ENCODE measurements at regions not wholly inside any gene's neighbourhood (a gene's known extent, or its start where the extent isn't known, plus 50 kb on each side); places are given as distances from the start of the nearest gene placed in this dataset.

DNA sequence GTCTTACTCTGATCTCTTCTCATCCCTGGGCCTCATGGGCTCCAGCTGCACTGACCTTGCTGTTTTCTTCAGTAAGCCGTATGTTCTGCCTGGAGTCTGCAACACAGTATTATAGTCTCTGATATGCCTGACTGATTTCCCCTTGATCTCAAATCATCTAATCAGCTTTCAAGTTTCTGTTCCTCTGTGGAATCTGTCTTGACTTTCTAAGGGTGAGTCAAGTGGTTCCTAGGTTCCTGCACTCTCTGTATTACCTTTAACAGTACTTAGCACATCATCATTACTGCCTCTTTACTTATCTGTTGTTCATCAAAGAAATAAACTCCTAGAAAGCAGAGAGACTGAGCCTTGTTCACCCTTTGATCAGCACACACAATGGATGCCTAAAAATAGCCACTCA is 350.7 kb downstream of the LMO7 start:
- DNase-seq (no peak), ATAC-seq (ENCODE audit: low FRiP score in 2 of 2) (no peak)
- no peaks in the 10 kb centered on the region for H3K27me3 ChIP-seq
- H3K4me1 ChIP-seq = no peaks in the 10 kb centered on the region
- H3K27ac ChIP-seq = no peak overlapping the region
- H3K4me3 ChIP-seq = no peak overlapping the region
- no peaks in the 10 kb centered on the region for H3K36me3 ChIP-seq
- 89 to 90% methylated on average over 1 of the region's 1 CpG for WGBS, 2 donors
- H3K9me3 ChIP-seq = no peaks in the 10 kb centered on the region
- TF ChIP-seq, protein P1, sequence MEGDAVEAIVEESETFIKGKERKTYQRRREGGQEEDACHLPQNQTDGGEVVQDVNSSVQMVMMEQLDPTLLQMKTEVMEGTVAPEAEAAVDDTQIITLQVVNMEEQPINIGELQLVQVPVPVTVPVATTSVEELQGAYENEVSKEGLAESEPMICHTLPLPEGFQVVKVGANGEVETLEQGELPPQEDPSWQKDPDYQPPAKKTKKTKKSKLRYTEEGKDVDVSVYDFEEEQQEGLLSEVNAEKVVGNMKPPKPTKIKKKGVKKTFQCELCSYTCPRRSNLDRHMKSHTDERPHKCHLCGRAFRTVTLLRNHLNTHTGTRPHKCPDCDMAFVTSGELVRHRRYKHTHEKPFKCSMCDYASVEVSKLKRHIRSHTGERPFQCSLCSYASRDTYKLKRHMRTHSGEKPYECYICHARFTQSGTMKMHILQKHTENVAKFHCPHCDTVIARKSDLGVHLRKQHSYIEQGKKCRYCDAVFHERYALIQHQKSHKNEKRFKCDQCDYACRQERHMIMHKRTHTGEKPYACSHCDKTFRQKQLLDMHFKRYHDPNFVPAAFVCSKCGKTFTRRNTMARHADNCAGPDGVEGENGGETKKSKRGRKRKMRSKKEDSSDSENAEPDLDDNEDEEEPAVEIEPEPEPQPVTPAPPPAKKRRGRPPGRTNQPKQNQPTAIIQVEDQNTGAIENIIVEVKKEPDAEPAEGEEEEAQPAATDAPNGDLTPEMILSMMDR (IDR thresholded peaks at IDR 0.05) = no peak
- TF ChIP-seq POLR2AphosphoS5 (IDR thresholded peaks at IDR 0.05) (no peak), POLR2A (IDR thresholded peaks at IDR 0.05) (no peak), EP300 (IDR thresholded peaks at IDR 0.05) (no peak)

DNA sequence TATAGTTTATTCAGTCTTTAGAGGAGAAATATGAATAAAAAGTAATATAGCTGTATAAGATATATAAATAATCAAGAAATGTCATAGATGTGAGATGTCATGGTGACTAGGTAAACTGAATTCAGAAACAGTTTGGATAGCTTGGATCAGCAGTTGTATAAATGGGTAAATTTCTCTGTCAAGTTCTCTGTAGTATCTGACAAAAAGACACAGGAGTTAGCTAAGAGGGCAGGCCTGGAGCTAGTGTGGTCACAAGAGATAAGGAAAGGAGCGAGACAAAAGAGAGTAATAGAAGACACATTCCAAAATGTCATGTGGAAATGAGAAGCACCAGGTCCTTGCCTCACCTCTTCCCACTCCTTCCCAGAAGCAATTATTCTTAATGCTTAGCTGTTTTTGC is 349.0 kb downstream of the LMO7 start:
- H3K9me3 ChIP-seq = no peaks in the 10 kb centered on the region
- TF ChIP-seq POLR2A (IDR thresholded peaks at IDR 0.05) (no peak), EP300 (IDR thresholded peaks at IDR 0.05) (no peak), POLR2AphosphoS5 (IDR thresholded peaks at IDR 0.05) (no peak)
- TF ChIP-seq, protein P1 (IDR thresholded peaks at IDR 0.05) = no peak
- no peak for ATAC-seq (ENCODE audit: low FRiP score in 2 of 2)
- H3K4me3 ChIP-seq = no peak overlapping the region
- WGBS, 2 donors = 90 to 93% methylated on average over 1 of the region's 1 CpG
- no peaks in the 10 kb centered on the region for H3K36me3 ChIP-seq
- DNase-seq = no peak
- H3K4me1 ChIP-seq = no peaks in the 10 kb centered on the region
- no peaks in the 10 kb centered on the region for H3K27me3 ChIP-seq
- no peak overlapping the region for H3K27ac ChIP-seq

DNA sequence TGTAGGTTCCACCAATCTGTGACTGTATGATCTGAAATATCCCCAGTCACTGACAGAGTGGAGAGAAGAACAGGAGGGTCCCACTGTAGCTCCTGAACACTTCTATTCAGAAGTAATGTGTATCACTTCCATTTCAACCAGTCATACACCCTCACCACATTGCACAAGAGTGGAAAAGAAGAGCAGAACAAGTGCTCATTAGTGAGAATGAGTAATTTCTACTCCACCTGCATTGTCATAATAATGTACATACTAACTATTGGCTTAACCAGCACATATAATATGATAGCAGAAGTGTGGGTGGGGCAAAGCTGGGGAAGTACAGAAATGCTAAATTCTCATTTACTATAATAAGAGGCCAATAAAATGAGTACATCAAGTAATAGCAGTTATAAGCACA is 342.7 kb downstream of the LMO7 start:
- TF ChIP-seq, protein P1 (IDR thresholded peaks at IDR 0.05) = no peak
- TF ChIP-seq POLR2AphosphoS5 (IDR thresholded peaks at IDR 0.05) = no peak
- no peak for TF ChIP-seq POLR2A (IDR thresholded peaks at IDR 0.05)
- TF ChIP-seq EP300 (IDR thresholded peaks at IDR 0.05) = no peak
- H3K27ac ChIP-seq = no peak overlapping the region

DNA sequence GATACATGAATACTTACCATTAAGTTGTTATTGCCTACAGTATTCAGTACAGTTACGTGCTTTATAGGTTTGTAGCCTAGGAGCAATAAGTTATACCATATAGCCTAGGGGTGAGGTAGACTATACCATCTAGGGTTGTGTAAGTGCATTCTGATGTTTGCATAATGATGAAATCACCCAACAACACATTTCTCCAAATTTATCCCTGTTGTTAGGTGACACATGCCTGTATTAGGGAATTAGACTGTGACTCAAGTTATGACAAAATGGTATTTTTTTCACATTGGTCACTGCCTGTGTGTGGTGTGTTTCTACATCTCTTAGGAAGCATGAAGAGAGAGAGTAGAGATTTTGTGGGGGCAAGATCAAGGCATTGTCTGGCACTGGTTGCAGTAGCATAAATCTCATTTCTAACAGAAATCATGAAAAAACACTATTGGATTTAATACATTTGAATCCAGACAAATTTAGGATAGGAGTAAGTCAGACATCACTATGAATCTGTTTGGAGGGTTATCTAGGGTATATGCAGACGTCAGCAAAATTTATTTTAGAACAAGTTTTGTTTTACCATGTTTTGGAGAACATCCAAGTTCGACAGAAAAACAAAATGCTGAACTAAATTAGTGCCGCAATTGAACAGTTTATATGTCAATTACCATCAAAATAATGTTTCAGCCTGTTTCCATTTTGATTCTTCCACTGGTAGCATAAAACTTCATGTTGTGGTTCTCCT is 332.1 kb downstream of the LMO7 start:
- no peak for TF ChIP-seq POLR2AphosphoS5 (IDR thresholded peaks at IDR 0.05)
- no peak for TF ChIP-seq EP300 (IDR thresholded peaks at IDR 0.05)
- TF ChIP-seq POLR2A (IDR thresholded peaks at IDR 0.05) = no peak
- TF ChIP-seq, protein P1 (IDR thresholded peaks at IDR 0.05) = no peak
- no peaks in the 10 kb centered on the region for H3K36me3 ChIP-seq
- H3K4me3 ChIP-seq = no peak overlapping the region
- 73 to 74% methylated on average over 4 of the region's 4 CpGs for WGBS, 2 donors
- no peaks in the 10 kb centered on the region for H3K27me3 ChIP-seq
- H3K27ac ChIP-seq = no peak overlapping the region
- no peaks in the 10 kb centered on the region for H3K9me3 ChIP-seq
- DNase-seq (no peak), ATAC-seq (ENCODE audit: low FRiP score in 2 of 2) (no peak)
- no peaks in the 10 kb centered on the region for H3K4me1 ChIP-seq

More for the DNA sequence above, 342.7 kb downstream of the LMO7 start:
- H3K27me3 ChIP-seq = no peaks in the 10 kb centered on the region
- no peak for ATAC-seq (ENCODE audit: low FRiP score in 2 of 2)
- no peak overlapping the region for H3K4me3 ChIP-seq
- no peaks in the 10 kb centered on the region for H3K36me3 ChIP-seq
- DNase-seq = no peak
- no peaks in the 10 kb centered on the region for H3K4me1 ChIP-seq
- no peaks in the 10 kb centered on the region for H3K9me3 ChIP-seq

DNA sequence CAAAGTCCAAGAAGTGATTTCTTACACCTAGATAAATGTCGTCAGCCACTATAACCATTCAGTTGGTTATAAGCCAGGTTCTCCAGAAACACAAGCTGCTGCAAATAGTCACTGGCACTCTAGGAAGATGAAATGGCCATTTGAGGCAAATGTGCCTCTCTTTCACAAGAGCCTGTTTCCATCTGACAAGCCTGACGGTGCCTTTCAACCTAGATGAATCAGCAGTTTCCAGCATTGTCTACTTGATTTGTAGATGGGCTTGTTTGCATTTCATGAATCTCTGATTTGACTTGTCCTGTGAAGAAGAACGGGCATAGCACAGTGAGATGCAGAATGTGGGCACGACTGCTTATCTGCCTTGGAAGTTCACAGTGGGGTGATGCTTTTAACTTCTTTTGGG is 327.2 kb downstream of the LMO7 start:
- Histone ChIP-seq H3K36me3 (no peaks in the 10 kb centered on the region), H3K27ac (no peak overlapping the region), H3K9me3 (no peaks in the 10 kb centered on the region), H3K27me3 (no peaks in the 10 kb centered on the region), H3K4me1 (no peaks in the 10 kb centered on the region), H3K4me3 (no peak overlapping the region)
- 54 to 69% methylated on average over 4 of the region's 4 CpGs for WGBS, 2 donors
- TF ChIP-seq POLR2AphosphoS5 (IDR thresholded peaks at IDR 0.05) (no peak), EP300 (IDR thresholded peaks at IDR 0.05) (no peak), POLR2A (IDR thresholded peaks at IDR 0.05) (no peak)
- TF ChIP-seq, protein P1 (IDR thresholded peaks at IDR 0.05) = no peak
- ATAC-seq (ENCODE audit: low FRiP score in 2 of 2) (no peak), DNase-seq (no peak)

Measured in upper lobe of left lung (tissue), 6 donors.